Adrenal gland (tissue), 5 donors: ENCODE measurements at regions not wholly inside any gene's neighbourhood (a gene's known extent, or its start where the extent isn't known, plus 50 kb on each side); places are given as distances from the start of the nearest gene placed in this dataset.

Experiments
- CTCF ChIP-seq, 6 experiments: fragments of 450-650 bp in 4 of 6; fragments of 200-600 bp in 2 of 6; sonication (generic) in 1 of 6; IDR thresholded peaks; 1 replicate in 5 of 6; 2 replicates in 1 of 6; pipeline versions ENCODE4 v1.5.1 to v1.8.0; 2016 to 2021; ENCODE audit warnings: antibody characterized with exemption in 6 of 6, mild to moderate bottlenecking in 2 of 6, moderate library complexity in 1 of 6
- POLR2A ChIP-seq, 2 donors: fragments of 450-650 bp; IDR thresholded peaks; one replicate each; pipeline ENCODE4 v1.6.1; 2017; ENCODE audit warnings: antibody characterized with exemption in 2 of 2, mild to moderate bottlenecking in 2 of 2, moderate library complexity in 1 of 2
- donor health status: DM: no; HTN: no; CAD: no.

- TF ChIP-seq CTCF (IDR thresholded peaks at IDR 0.05) (no peak), POLR2A (IDR thresholded peaks at IDR 0.05) (no peak)
Observed at GRCh38 chr15:39347453-39347852, 233.4 kb upstream of the THBS1 start.
